HFF-Myc (cell line): ENCODE measurements at regions not wholly inside any gene's neighbourhood (a gene's known extent, or its start where the extent isn't known, plus 50 kb on each side); places are given as distances from the start of the nearest gene placed in this dataset.
"Not testable (repeated sequence)": the region's sequence is repeated elsewhere in the genome, so short reads cannot be mapped to it uniquely, and the experiment has no call there.

Experiments
- DNase-seq: peaks from one replicate; pipeline ENCODE4 v3.0.0-alpha.2; 2011; ENCODE audit warnings: low read depth; ENCODE audit errors: extremely low read depth
- H3K4me3 ChIP-seq: replicated peaks from 2 replicates; pipeline ENCODE4 v1.5.1; 2011; ENCODE audit warnings: low read depth, mild to moderate bottlenecking, control low read depth, low read length
- CTCF ChIP-seq: IDR thresholded peaks from 2 replicates; pipeline ENCODE4 v1.5.1; 2012; ENCODE audit warnings: mild to moderate bottlenecking, low read depth, low read length, control low read depth; ENCODE audit errors: missing control alignments

DNA sequence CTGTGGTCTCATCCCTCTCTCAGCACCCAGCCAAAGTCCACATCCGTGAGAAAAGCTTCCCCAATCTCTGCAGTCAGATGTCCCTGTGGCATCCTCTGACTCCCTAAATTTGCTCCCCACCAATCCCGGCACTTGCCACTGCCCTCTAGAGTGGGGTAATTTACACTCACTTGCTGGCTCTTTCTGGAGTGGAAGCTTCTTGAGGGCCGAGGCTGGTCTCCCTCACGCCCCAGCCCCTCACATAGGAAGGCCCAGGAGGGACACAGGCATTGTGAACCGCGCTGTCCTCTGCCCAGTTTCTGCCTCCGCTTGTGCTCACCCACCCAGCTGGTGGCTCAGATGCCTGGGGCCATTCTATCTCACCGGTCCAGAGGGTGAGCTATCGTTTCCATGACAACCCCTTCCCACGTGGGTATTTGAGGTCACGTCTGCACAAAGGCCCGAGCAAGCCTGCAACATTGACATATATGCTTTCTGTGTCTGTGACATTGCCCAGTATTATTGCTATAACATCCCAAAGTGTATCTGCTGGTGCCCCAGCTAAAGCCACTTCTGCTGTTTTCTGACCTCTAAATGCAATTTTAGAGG, 97.3 kb upstream of the CTBP2 start:
- no peak for DNase-seq
- no peak overlapping the region for H3K4me3 ChIP-seq
- TF ChIP-seq CTCF, result no peak

GRCh38 chr10:125256026-125256425, 95.7 kb upstream of the CTBP2 start:
- DNase-seq, result no peak
- no peak for TF ChIP-seq CTCF
- no peak overlapping the region for H3K4me3 ChIP-seq

DNA sequence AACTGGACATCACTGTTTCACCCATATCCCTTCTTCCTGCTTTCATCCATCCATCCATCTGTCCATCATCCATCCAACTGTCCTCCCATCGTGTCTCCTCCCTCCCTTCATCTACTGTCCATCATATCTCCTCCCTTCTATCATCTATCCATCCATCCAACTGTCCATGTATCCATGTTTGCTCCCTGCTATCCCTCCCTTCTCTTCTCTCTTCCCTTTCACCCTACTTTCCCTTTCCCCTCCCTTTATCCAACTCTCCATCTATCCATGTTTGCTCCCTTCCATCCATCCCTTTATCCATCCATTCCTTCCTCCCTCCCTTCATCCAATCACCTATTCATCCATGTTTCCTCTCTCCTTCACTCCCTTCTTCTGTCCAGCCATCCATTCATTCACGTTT, 92.6 kb upstream of the CTBP2 start:
- TF ChIP-seq CTCF, result no peak
- no peak overlapping the region for H3K4me3 ChIP-seq
- DNase-seq, result no peak

- not testable (repeated sequence) for H3K4me3 ChIP-seq, DNase-seq
Observed at GRCh38 chr10:125250834-125251233, 90.5 kb upstream of the CTBP2 start.

GRCh38 chr10:125249948-125250347, 89.6 kb upstream of the CTBP2 start:
- no peak for TF ChIP-seq CTCF
- DNase-seq, result no peak
- H3K4me3 ChIP-seq, result no peak overlapping the region

DNA sequence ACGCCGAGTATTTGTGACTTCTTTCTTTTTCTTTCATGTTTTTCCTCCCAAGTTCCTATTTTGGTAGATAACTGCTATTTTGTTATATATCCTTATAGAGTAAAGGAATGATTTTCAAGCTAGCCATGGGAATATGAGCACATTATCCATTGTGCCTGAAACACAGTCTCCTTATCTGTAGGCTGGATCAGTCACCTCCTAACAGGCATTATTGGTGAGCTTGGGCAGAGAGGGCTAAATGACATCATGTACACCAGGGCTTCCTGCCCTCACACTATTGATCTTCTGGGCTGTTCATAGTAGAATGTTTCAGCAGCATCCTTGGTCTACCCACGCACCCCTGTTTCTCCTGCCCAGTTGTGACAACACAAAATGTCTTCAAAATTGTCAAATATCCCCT, 88.1 kb upstream of the CTBP2 start:
- TF ChIP-seq CTCF, result no peak
- no peak for DNase-seq
- H3K4me3 ChIP-seq, result no peak overlapping the region

DNA sequence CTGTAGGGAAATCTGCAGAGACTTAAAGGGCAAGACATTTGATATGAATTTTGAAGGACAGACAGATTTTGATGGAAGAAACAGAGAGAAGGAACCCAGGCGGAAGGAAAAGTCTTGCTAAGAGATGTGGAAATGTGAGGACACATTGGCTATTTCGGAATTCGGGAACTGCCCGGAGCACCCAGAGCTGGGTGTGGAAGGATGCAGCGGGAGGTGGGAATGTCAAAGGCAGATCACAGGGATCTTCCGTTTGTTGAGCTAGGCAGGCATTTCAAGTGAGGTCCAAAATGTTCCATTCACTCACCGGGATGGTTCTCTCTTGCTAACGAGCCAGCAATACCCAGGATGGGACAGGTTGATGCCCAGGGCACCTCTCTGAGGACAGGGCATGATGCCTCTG, 87.2 kb upstream of the CTBP2 start:
- H3K4me3 ChIP-seq, result no peak overlapping the region
- no peak for DNase-seq
- TF ChIP-seq CTCF, result no peak
